A549 (cell line): ENCODE measurements at regions not wholly inside any gene's neighbourhood (a gene's known extent, or its start where the extent isn't known, plus 50 kb on each side); places are given as distances from the start of the nearest gene placed in this dataset.

Experiments used
- CHD2 ChIP-seq: fragments of 150-350 bp; IDR thresholded peaks from 2 replicates; pipeline ENCODE4 v1.6.1; 2014; ENCODE audit warnings: low read length; ENCODE audit not compliant: partially characterized antibody
- CTCF ChIP-seq: fragments of >200 bp; sonication (Bioruptor Twin); formaldehyde crosslinking; IDR thresholded peaks from 3 replicates; pipeline ENCODE4 v1.5.1; 2016
- EP300 ChIP-seq, 2 experiments: fragments of >200 bp; sonication (Bioruptor Twin); formaldehyde crosslinking; IDR thresholded peaks; 2 replicates in 1 of 2; 3 replicates in 1 of 2; pipeline ENCODE4 v1.6.1; 2016 to 2017
- MAX ChIP-seq: IDR thresholded peaks from 2 replicates; pipeline ENCODE4 v1.6.1; 2012
- POLR2A ChIP-seq: IDR thresholded peaks from 2 replicates; pipeline ENCODE4 v1.6.1; 2012; ENCODE audit warnings: mild to moderate bottlenecking, low read length
- POLR2AphosphoS2 ChIP-seq: conservative IDR thresholded peaks from 2 replicates; pipeline ENCODE4 v1.6.1; 2012; ENCODE audit warnings: low read length, improper control_type of control experiment, inconsistent platforms
- SREBF2 ChIP-seq: fragments of 450-650 bp; IDR thresholded peaks from 2 replicates; pipeline ENCODE4 v1.6.1; 2014; ENCODE audit warnings: mild to moderate bottlenecking, moderate library complexity

GRCh38 chr4:165793236-165793635, 79.8 kb upstream of the TLL1 start:
- no peak for TF ChIP-seq EP300 (IDR thresholded peaks at IDR 0.05)
- no peak for TF ChIP-seq CHD2
- TF ChIP-seq CTCF: no peak
- no peak for TF ChIP-seq POLR2AphosphoS2
- TF ChIP-seq SREBF2: no peak
- no peak for TF ChIP-seq POLR2A
- no peak for TF ChIP-seq MAX
